ENCODE measurements at regions not wholly inside any gene's neighbourhood (a gene's known extent, or its start where the extent isn't known, plus 50 kb on each side); places are given as distances from the start of the nearest gene placed in this dataset.

DNA sequence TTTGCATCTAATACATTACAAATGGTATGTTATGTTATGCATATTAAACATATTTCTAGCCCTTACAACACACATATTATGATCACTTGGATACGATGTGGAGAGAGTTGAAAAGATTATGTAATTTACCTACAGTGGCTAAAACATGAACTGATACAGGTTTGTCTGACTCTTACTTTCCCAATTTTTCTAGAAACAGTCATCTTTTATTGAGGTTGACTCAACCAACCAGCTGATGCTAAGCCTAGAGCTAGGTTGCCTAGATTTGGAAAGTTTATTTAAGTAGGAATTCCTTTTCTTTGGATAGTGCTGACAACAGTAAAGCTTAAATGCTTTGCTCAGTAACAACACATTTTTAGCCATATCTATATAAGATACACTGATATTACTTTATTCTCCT, 1215.1 kb downstream of the ADGRL3 start:
- no peaks in the 10 kb centered on the region for H3K36me3 ChIP-seq (ENCODE audit: control insufficient read depth in 2 of 2, extremely low read depth in 1 of 2, insufficient read depth in 2 of 2, low read length in 2 of 2)
- no peaks in the 10 kb centered on the region for H3K9me1 ChIP-seq (ENCODE audit: control insufficient read depth, extremely low read depth, insufficient read depth, low read length)
- no peak overlapping the region for H3K27ac ChIP-seq (ENCODE audit: control insufficient read depth, insufficient read depth, low read length)
- H3K27me3 ChIP-seq (ENCODE audit: control insufficient read depth, extremely low read depth, insufficient read depth, low read length): no peaks in the 10 kb centered on the region
- H3K9ac ChIP-seq (ENCODE audit: control insufficient read depth, extremely low read depth, insufficient read depth, low read length): no peak overlapping the region
- H3K4me1 ChIP-seq (ENCODE audit: control insufficient read depth, extremely low read depth, insufficient read depth, low read length): no peaks in the 10 kb centered on the region
- no peak overlapping the region for H3K4me2 ChIP-seq (ENCODE audit: control insufficient read depth, extremely low read depth, insufficient read depth, low read depth, low read length)
- no peaks in the 10 kb centered on the region for H3K79me2 ChIP-seq (ENCODE audit: control insufficient read depth, insufficient read depth, low read length)
- DNase-seq (ENCODE audit: low read depth, low spot score) (no peak), FAIRE-seq (no peak)
- no peaks in the 10 kb centered on the region for H3K9me3 ChIP-seq (ENCODE audit: control insufficient read depth, low read depth, low read length)
- H3K4me3 ChIP-seq (ENCODE audit: control insufficient read depth in 2 of 3, extremely low read depth in 1 of 3, insufficient read depth in 2 of 3, low read depth in 1 of 3, low read length in 3 of 3): no peak overlapping the region
- H2AFZ ChIP-seq (ENCODE audit: control insufficient read depth, low read length): no peak overlapping the region
- dilution Hi-C loops (cut with MboI; ENCODE audit: extremely low pct_ligation_motif_present, low sequenced_read_pairs): no loop called here
- no peak for TF ChIP-seq EZH2 (IDR thresholded peaks at IDR 0.05; ENCODE audit: low read length)
- TF ChIP-seq, protein P1, sequence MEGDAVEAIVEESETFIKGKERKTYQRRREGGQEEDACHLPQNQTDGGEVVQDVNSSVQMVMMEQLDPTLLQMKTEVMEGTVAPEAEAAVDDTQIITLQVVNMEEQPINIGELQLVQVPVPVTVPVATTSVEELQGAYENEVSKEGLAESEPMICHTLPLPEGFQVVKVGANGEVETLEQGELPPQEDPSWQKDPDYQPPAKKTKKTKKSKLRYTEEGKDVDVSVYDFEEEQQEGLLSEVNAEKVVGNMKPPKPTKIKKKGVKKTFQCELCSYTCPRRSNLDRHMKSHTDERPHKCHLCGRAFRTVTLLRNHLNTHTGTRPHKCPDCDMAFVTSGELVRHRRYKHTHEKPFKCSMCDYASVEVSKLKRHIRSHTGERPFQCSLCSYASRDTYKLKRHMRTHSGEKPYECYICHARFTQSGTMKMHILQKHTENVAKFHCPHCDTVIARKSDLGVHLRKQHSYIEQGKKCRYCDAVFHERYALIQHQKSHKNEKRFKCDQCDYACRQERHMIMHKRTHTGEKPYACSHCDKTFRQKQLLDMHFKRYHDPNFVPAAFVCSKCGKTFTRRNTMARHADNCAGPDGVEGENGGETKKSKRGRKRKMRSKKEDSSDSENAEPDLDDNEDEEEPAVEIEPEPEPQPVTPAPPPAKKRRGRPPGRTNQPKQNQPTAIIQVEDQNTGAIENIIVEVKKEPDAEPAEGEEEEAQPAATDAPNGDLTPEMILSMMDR (optimal IDR thresholded peaks at IDR 0.05 in 1 of 3, IDR thresholded peaks at IDR 0.05 in 1 of 3, conservative IDR thresholded peaks at IDR 0.05 in 1 of 3; ENCODE audit: extremely low read depth in 1 of 3, insufficient read depth in 2 of 3, low read length in 3 of 3): no peak
- H4K20me1 ChIP-seq (ENCODE audit: control insufficient read depth, extremely low read depth, insufficient read depth, low read length): no peaks in the 10 kb centered on the region

DNA sequence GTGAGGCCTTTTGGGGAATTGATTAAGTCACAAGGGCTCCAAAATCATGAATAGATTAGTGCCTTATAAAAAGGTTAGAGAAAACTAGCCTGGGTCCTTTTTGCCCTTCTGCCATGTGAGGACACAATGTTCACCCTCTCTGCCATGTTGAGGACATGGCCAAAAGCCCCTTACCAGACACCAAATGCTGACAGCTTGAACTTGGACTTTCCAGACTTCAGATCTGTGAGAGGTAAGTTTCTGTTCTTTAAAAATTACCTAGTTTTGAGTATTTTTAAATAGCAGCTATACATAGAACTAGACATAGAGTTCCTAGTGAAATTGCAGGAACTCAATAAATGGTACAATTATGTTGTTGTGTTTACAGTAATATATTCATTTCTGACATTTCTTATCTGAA, 1214.4 kb downstream of the ADGRL3 start:
- Histone ChIP-seq H3K9ac (ENCODE audit: control insufficient read depth, extremely low read depth, insufficient read depth, low read length) (no peak overlapping the region), H3K9me1 (ENCODE audit: control insufficient read depth, extremely low read depth, insufficient read depth, low read length) (no peaks in the 10 kb centered on the region), H3K4me1 (ENCODE audit: control insufficient read depth, extremely low read depth, insufficient read depth, low read length) (no peaks in the 10 kb centered on the region), H3K79me2 (ENCODE audit: control insufficient read depth, insufficient read depth, low read length) (no peaks in the 10 kb centered on the region), H3K9me3 (ENCODE audit: control insufficient read depth, low read depth, low read length) (no peaks in the 10 kb centered on the region), H3K27me3 (ENCODE audit: control insufficient read depth, extremely low read depth, insufficient read depth, low read length) (no peaks in the 10 kb centered on the region), H3K4me2 (ENCODE audit: control insufficient read depth, extremely low read depth, insufficient read depth, low read depth, low read length) (no peak overlapping the region), H3K36me3 (ENCODE audit: control insufficient read depth in 2 of 2, extremely low read depth in 1 of 2, insufficient read depth in 2 of 2, low read length in 2 of 2) (no peaks in the 10 kb centered on the region), H3K4me3 (ENCODE audit: control insufficient read depth in 2 of 3, extremely low read depth in 1 of 3, insufficient read depth in 2 of 3, low read depth in 1 of 3, low read length in 3 of 3) (no peak overlapping the region), H4K20me1 (ENCODE audit: control insufficient read depth, extremely low read depth, insufficient read depth, low read length) (no peaks in the 10 kb centered on the region), H2AFZ (ENCODE audit: control insufficient read depth, low read length) (no peak overlapping the region), H3K27ac (ENCODE audit: control insufficient read depth, insufficient read depth, low read length) (no peak overlapping the region)
- dilution Hi-C loops (cut with MboI; ENCODE audit: extremely low pct_ligation_motif_present, low sequenced_read_pairs): no loop called here
- no peak for TF ChIP-seq EZH2 (IDR thresholded peaks at IDR 0.05; ENCODE audit: low read length)
- TF ChIP-seq, protein P1 (optimal IDR thresholded peaks at IDR 0.05 in 1 of 3, IDR thresholded peaks at IDR 0.05 in 1 of 3, conservative IDR thresholded peaks at IDR 0.05 in 1 of 3; ENCODE audit: extremely low read depth in 1 of 3, insufficient read depth in 2 of 3, low read length in 3 of 3): no peak
- DNase-seq (ENCODE audit: low read depth, low spot score) (no peak), FAIRE-seq (no peak)

Data from keratinocyte (primary cell).